Keratinocyte (primary cell): ENCODE measurements at regions not wholly inside any gene's neighbourhood (a gene's known extent, or its start where the extent isn't known, plus 50 kb on each side); places are given as distances from the start of the nearest gene placed in this dataset.

ENCODE experiments used
- EZH2 ChIP-seq: IDR thresholded peaks from one replicate; pipeline ENCODE4 v1.6.1; 2012; ENCODE audit warnings: inconsistent platforms, mild to moderate bottlenecking, low read length, moderate library complexity
- TF ChIP-seq, protein P1 (sequence below), 3 experiments: IDR thresholded peaks in 1 of 3; conservative IDR thresholded peaks in 1 of 3; optimal IDR thresholded peaks in 1 of 3; 2 replicates in 2 of 3; 3 replicates in 1 of 3; pipeline versions ENCODE3 to v1.5.1; 2011; ENCODE audit warnings: low read length in 3 of 3, mild to moderate bottlenecking in 3 of 3, moderate library complexity in 2 of 3, control low read depth in 1 of 3, inconsistent platforms in 1 of 3; ENCODE audit not compliant: insufficient read depth in 2 of 3; ENCODE audit errors: extremely low read depth in 1 of 3

DNA sequence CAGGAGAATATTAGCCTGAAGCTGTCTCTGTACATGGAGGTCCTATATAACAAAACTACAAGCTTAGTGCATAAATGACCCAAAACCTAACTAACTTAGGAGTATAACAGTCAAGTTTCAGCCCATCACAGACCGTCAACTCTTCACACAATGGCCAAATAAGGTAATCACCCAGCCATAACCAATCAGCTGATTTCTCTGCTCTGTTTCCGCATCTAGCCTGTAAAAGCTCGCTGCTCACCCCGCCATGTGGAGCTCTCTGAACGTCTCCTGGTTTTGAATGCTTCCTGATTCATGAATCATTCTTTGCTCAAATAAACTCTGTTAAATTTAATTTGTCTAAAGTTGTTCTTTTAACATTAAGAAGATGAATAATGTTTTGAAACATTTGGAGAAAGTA, 593.6 kb downstream of the TMX3 start:
- no peak for TF ChIP-seq EZH2
- TF ChIP-seq, protein P1, sequence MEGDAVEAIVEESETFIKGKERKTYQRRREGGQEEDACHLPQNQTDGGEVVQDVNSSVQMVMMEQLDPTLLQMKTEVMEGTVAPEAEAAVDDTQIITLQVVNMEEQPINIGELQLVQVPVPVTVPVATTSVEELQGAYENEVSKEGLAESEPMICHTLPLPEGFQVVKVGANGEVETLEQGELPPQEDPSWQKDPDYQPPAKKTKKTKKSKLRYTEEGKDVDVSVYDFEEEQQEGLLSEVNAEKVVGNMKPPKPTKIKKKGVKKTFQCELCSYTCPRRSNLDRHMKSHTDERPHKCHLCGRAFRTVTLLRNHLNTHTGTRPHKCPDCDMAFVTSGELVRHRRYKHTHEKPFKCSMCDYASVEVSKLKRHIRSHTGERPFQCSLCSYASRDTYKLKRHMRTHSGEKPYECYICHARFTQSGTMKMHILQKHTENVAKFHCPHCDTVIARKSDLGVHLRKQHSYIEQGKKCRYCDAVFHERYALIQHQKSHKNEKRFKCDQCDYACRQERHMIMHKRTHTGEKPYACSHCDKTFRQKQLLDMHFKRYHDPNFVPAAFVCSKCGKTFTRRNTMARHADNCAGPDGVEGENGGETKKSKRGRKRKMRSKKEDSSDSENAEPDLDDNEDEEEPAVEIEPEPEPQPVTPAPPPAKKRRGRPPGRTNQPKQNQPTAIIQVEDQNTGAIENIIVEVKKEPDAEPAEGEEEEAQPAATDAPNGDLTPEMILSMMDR (optimal IDR thresholded peaks at IDR 0.05 in 1 of 3, IDR thresholded peaks at IDR 0.05 in 1 of 3, conservative IDR thresholded peaks at IDR 0.05 in 1 of 3; ENCODE audit: extremely low read depth in 1 of 3, insufficient read depth in 2 of 3, low read length in 3 of 3): no peak
